ENCODE measurements at regions not wholly inside any gene's neighbourhood (a gene's known extent, or its start where the extent isn't known, plus 50 kb on each side); places are given as distances from the start of the nearest gene placed in this dataset.

GRCh38 chr14:104367866-104368750, 211.5 kb upstream of the C14orf180 start:
- WGBS, 4 donors = 66 to 74% (median 72%) methylated on average over 26 to 36 of the region's 36 CpGs
- intact Hi-C loops (cut with DNase I) = no loop called here
- Histone ChIP-seq H3K36me3 (replicated peaks in 1 of 2) (no peaks in the 10 kb centered on the region), H3K27me3 (no peaks in the 10 kb centered on the region), H3K9me3 (replicated peaks in 1 of 3) (no peaks in the 10 kb centered on the region), H3K4me1 (replicated peaks in 1 of 2) (no peaks in the 10 kb centered on the region), H3K27ac (no peak overlapping the region), H3K4me3 (no peak overlapping the region)
- peak in 1 of 7 donors; percentile 66 for DNase-seq
- no peak for TF ChIP-seq POLR2A (IDR thresholded peaks at IDR 0.05)

- Histone ChIP-seq H3K9me3 (replicated peaks in 1 of 3) (no peaks in the 10 kb centered on the region), H3K27me3 (no peaks in the 10 kb centered on the region), H3K4me3 (no peak overlapping the region), H3K36me3 (replicated peaks in 1 of 2) (no peaks in the 10 kb centered on the region), H3K4me1 (replicated peaks in 1 of 2) (no peaks in the 10 kb centered on the region), H3K27ac (no peak overlapping the region)
- intact Hi-C loops (cut with DNase I) = no loop called here
- 77 to 89% (median 81%) methylated on average over 3 to 9 of the region's 9 CpGs for WGBS, 4 donors
- DNase-seq = no peak
- TF ChIP-seq CTCF (IDR thresholded peaks at IDR 0.05) (no peak), POLR2A (IDR thresholded peaks at IDR 0.05) (no peak)
These were observed 210.8 kb upstream of the C14orf180 start for GRCh38 chr14:104368751-104369100.

- 65 to 81% (median 76%) methylated on average over 2 to 8 of the region's 8 CpGs for WGBS, 4 donors
- TF ChIP-seq CTCF (IDR thresholded peaks at IDR 0.05) = no peak
- no peak for TF ChIP-seq POLR2A (IDR thresholded peaks at IDR 0.05)
- Histone ChIP-seq H3K36me3 (replicated peaks in 1 of 2) (no peaks in the 10 kb centered on the region), H3K9me3 (replicated peaks in 1 of 3) (no peaks in the 10 kb centered on the region), H3K27ac (no peak overlapping the region), H3K4me1 (replicated peaks in 1 of 2) (no peaks in the 10 kb centered on the region), H3K4me3 (no peak overlapping the region), H3K27me3 (no peaks in the 10 kb centered on the region)
- no peak for DNase-seq
- intact Hi-C loops (cut with DNase I) = no loop called here
These were observed 210.4 kb upstream of the C14orf180 start for GRCh38 chr14:104369208-104369607.

GRCh38 chr14:104370256-104370870, 209.2 kb upstream of the C14orf180 start:
- no peak overlapping the region for H3K4me3 ChIP-seq
- WGBS, 4 donors = 58 to 62% (median 62%) methylated on average over 13 to 22 of the region's 22 CpGs
- intact Hi-C loops (cut with DNase I) = no loop called here
- DNase-seq = peak in 5 of 7 donors; percentile 25 to 80 (median 32)
- no peaks in the 10 kb centered on the region for H3K9me3 ChIP-seq (replicated peaks in 1 of 3)
- H3K27ac ChIP-seq = no peak overlapping the region
- no peaks in the 10 kb centered on the region for H3K36me3 ChIP-seq (replicated peaks in 1 of 2)
- TF ChIP-seq POLR2A (IDR thresholded peaks at IDR 0.05) (no peak), CTCF (IDR thresholded peaks at IDR 0.05) (peak in 5 of 6 experiments; percentile 35 to 50 (median 41))
- H3K4me1 ChIP-seq (replicated peaks in 1 of 2) = no peaks in the 10 kb centered on the region
- no peaks in the 10 kb centered on the region for H3K27me3 ChIP-seq

All from adrenal gland (tissue), 9 donors.